HepG2 (cell line): ENCODE measurements at regions not wholly inside any gene's neighbourhood (a gene's known extent, or its start where the extent isn't known, plus 50 kb on each side); places are given as distances from the start of the nearest gene placed in this dataset.

ENCODE experiments used
- ATAC-seq: fragments of 200-7000 bp; cut with Tn5 transposase; 3 replicates; pipeline ENCODE4 v1.9.1; 2020; ENCODE audit warnings: mild to moderate bottlenecking, moderate library complexity
- BruUV-seq: library from RNA; stranded (reverse); fragments of 400-500 nt; replicated peaks from 2 replicates; lab custom pipeline; 2021; lab: Mats Ljungman, UMichigan
- CTCF ChIA-PET: fragments of 300-600 bp; formaldehyde crosslinking; extraction: SDS; loops from one replicate; lab custom pipeline; 2021; ENCODE audit warnings: low total read pairs, inconsistent platforms, low intra/inter-chr PET ratio; lab: Yijun Ruan, JAX
- POLR2A ChIA-PET: fragments of 350-600 bp; sonication (Branson Sonifier 250); formaldehyde crosslinking; loops from one replicate; lab custom pipeline; 2020; ENCODE audit warnings: antibody characterized with exemption, inconsistent platforms; lab: Yijun Ruan, JAX
- DNase-seq: peaks from one replicate; pipeline ENCODE4 v3.0.0-alpha.2; 2015; ENCODE audit warnings: low spot score
- FAIRE-seq: peaks from 3 replicates; lab custom pipeline; 2011; peaks lifted over from hg19 to GRCh38; lab: Jason Lieb, UNC
- H2AFZ ChIP-seq: one replicate; pipeline ENCODE4 v1.6.1; 2011; ENCODE audit warnings: low read length, inconsistent platforms
- H3K27ac ChIP-seq: fragments of 300-600 bp; 3 replicates; pipeline ENCODE4 v1.8.0; 2011; ENCODE audit warnings: mixed run types, mild to moderate bottlenecking, mixed read lengths, low read length, inconsistent platforms; ENCODE audit not compliant: insufficient read depth; ENCODE audit errors: extremely low read length
- H3K27me3 ChIP-seq, 2 experiments: fragments of 200-600 bp in 1 of 2; 2 replicates in 1 of 2; 3 replicates in 1 of 2; pipeline versions ENCODE4 v1.6.0 to v1.8.0; 2011; ENCODE audit warnings: low read length in 2 of 2, mild to moderate bottlenecking in 2 of 2, moderate library complexity in 2 of 2, inconsistent platforms in 1 of 2; ENCODE audit not compliant: insufficient read depth in 2 of 2, control insufficient read depth in 1 of 2
- H3K36me3 ChIP-seq, 2 experiments: fragments of 200-600 bp in 1 of 2; replicated peaks in 1 of 2; 2 replicates in 1 of 2; 3 replicates in 1 of 2; pipeline versions ENCODE4 v1.5.1 to v1.8.0; 2011; ENCODE audit warnings: low read length in 2 of 2, inconsistent platforms in 1 of 2; ENCODE audit not compliant: insufficient read depth in 2 of 2, control insufficient read depth in 1 of 2
- H3K4me1 ChIP-seq: 2 replicates; pipeline ENCODE4 v1.5.1; 2012; ENCODE audit warnings: low read length, inconsistent platforms; ENCODE audit not compliant: insufficient read depth
- H3K4me2 ChIP-seq: 2 replicates; pipeline ENCODE4 v1.6.0; 2011; ENCODE audit warnings: low read depth, low read length, inconsistent platforms
- H3K4me3 ChIP-seq, 3 experiments: fragments of 200-600 bp in 1 of 3; sonication (generic), shearing (Covaris generic) in 1 of 3; replicated peaks in 1 of 3; 2 replicates each; pipeline ENCODE4 v1.5.1; 2011 to 2016; ENCODE audit warnings: low read length in 3 of 3, inconsistent platforms in 2 of 3, low read depth in 2 of 3, mild to moderate bottlenecking in 2 of 3, control low read depth in 1 of 3, mixed read lengths in 1 of 3; ENCODE audit not compliant: insufficient read depth in 1 of 3
- H3K79me2 ChIP-seq: one replicate; pipeline ENCODE4 v1.6.1; 2011; ENCODE audit warnings: low read length, inconsistent platforms; ENCODE audit not compliant: insufficient read depth
- H3K9ac ChIP-seq: 2 replicates; pipeline ENCODE4 v1.6.0; 2011; ENCODE audit warnings: mild to moderate bottlenecking, low read depth, low read length, inconsistent platforms; ENCODE audit not compliant: insufficient read depth
- H3K9me3 ChIP-seq: 2 replicates; pipeline ENCODE4 v1.5.1; 2012; ENCODE audit warnings: mild to moderate bottlenecking, low read length
- H4K20me1 ChIP-seq: 2 replicates; pipeline ENCODE4 v1.6.0; 2011; ENCODE audit warnings: inconsistent platforms, mild to moderate bottlenecking, low read length, moderate library complexity; ENCODE audit not compliant: insufficient read depth
- ATRX ChIP-seq: sonication (generic); formaldehyde crosslinking; IDR thresholded peaks from 2 replicates; pipeline ENCODE4 v1.4.0; 2020; ENCODE audit warnings: missing genetic modification reagents, borderline replicate concordance
- CEBPB ChIP-seq: IDR thresholded peaks from 2 replicates; pipeline ENCODE4 v1.6.1; 2011; ENCODE audit warnings: low read depth, low read length, improper control_type of control experiment, borderline replicate concordance
- CHD2 ChIP-seq: IDR thresholded peaks from 2 replicates; pipeline ENCODE4 v1.6.1; 2011; ENCODE audit warnings: low read depth, low read length, improper control_type of control experiment
- DNMT3B ChIP-seq: conservative IDR thresholded peaks from 2 replicates; pipeline ENCODE4 v1.6.1; 2016; ENCODE audit warnings: missing biosample characterization, control low read depth
- MZF1 ChIP-seq: sonication (generic); formaldehyde crosslinking; IDR thresholded peaks from 2 replicates; pipeline ENCODE4 v1.8.1; 2023; ENCODE audit warnings: mild to moderate bottlenecking, missing genetic modification reagents, borderline replicate concordance
- NBN ChIP-seq: fragments of 450-650 bp; conservative IDR thresholded peaks from 2 replicates; pipeline ENCODE4 v1.6.1; 2017
- TCF12 ChIP-seq, 2 experiments: fragments of 450-650 bp in 1 of 2; sonication (generic) in 1 of 2; formaldehyde crosslinking in 1 of 2; IDR thresholded peaks; 2 replicates each; pipeline versions ENCODE4 v1.6.1 to v1.8.0; 2017 to 2022; ENCODE audit warnings: antibody characterized with exemption in 1 of 2, mild to moderate bottlenecking in 1 of 2, missing genetic modification reagents in 1 of 2, moderate library complexity in 1 of 2
- ZBTB10 ChIP-seq: sonication (generic); formaldehyde crosslinking; IDR thresholded peaks from 2 replicates; pipeline ENCODE4 v1.4.0; 2020; ENCODE audit warnings: missing genetic modification reagents, borderline replicate concordance
- ZFAT ChIP-seq: sonication (generic); formaldehyde crosslinking; conservative IDR thresholded peaks from 2 replicates; pipeline ENCODE4 v1.8.1; 2023; ENCODE audit warnings: missing genetic modification reagents, inconsistent platforms
- WGBS: methylation state at CpG from one replicate; pipeline ENCODE4 v1.1.6; 2017; ENCODE audit warnings: low lambda C conversion rate; 5-methylcytosine and 5-hydroxymethylcytosine counted together
- in situ Hi-C: cut with HindIII; loops from 2 replicates; pipeline ENCODE4 v1.10.0; 2017; ENCODE audit warnings: low pct_unique_long_range_greater_than_20kb; ENCODE audit not compliant: extremely low pct_ligation_motif_present
- intact Hi-C: fragments of 100-400 bp; cut with micrococcal nuclease; formaldehyde crosslinking; loops from one replicate; pipeline ENCODE4 v1.10.0; 2022; ENCODE audit not compliant: unreplicated experiment

GRCh38 chr5:63240063-63240755 lies 661.6 kb downstream of the LRRC70 start (continued):
- TF ChIP-seq ZBTB10, result no peak
- no peak for TF ChIP-seq CHD2
- no peak for TF ChIP-seq NBN
- no peak for TF ChIP-seq ZFAT (CRISPR knock-in tag)
- no peak for TF ChIP-seq CEBPB
- no peak for TF ChIP-seq TCF12 (IDR thresholded peaks at IDR 0.05)
- TF ChIP-seq TCF12 (CRISPR knock-in tag; IDR thresholded peaks at IDR 0.05), result no peak
- TF ChIP-seq, all 625 proteins: peak for 0

GRCh38 chr5:63233911-63234310 lies 655.3 kb downstream of the LRRC70 start:
- CTCF ChIA-PET, result no interaction called here
- no peak overlapping the region for H3K9ac ChIP-seq
- no peak overlapping the region for H3K4me3 ChIP-seq
- no peak overlapping the region for H2AFZ ChIP-seq
- H3K36me3 ChIP-seq, result no peaks in the 10 kb centered on the region
- intact Hi-C loops, result no loop called here
- no peak overlapping the region for H3K4me2 ChIP-seq
- no peak for ATAC-seq
- DNase-seq, result no peak
- H3K4me1 ChIP-seq, result no peaks in the 10 kb centered on the region
- no TSS peak for BruUV-seq
- in situ Hi-C loops, result no loop called here
- POLR2A ChIA-PET, result no interaction called here
- H3K9me3 ChIP-seq, result no peaks in the 10 kb centered on the region
- H3K27me3 ChIP-seq, result no peaks in the 10 kb centered on the region
- no peaks in the 10 kb centered on the region for H3K79me2 ChIP-seq
- no peak overlapping the region for H3K27ac ChIP-seq
- TF ChIP-seq MZF1 (CRISPR knock-in tag) (no peak), DNMT3B (CRISPR knock-in tag) (no peak), ATRX (CRISPR knock-in tag) (no peak)
- WGBS, result 0% methylated on average over 3 of the region's 3 CpGs
- no peaks in the 10 kb centered on the region for H4K20me1 ChIP-seq
- no peak for FAIRE-seq
